Cerebellar nuclear complex (tissue), 1 donor: ENCODE measurements at regions not wholly inside any gene's neighbourhood (a gene's known extent, or its start where the extent isn't known, plus 50 kb on each side); places are given as distances from the start of the nearest gene placed in this dataset.
"Not testable (repeated sequence)": the region's sequence is repeated elsewhere in the genome, so short reads cannot be mapped to it uniquely, and the experiment has no call there.

ENCODE experiments used
- DNase-seq, 2 experiments: peaks; one replicate each; lab custom pipeline; 2025; lab: John Stamatoyannopoulos, UW

GRCh38 chr13:28573595-28574373 is 78.9 kb upstream of the FLT1 start:
- DNase-seq = no peak

GRCh38 chr13:28572871-28573270 is 77.9 kb upstream of the FLT1 start:
- DNase-seq = no peak

- not testable (repeated sequence) for DNase-seq
Observed at GRCh38 chr13:28570356-28570755, 75.4 kb upstream of the FLT1 start.

DNA sequence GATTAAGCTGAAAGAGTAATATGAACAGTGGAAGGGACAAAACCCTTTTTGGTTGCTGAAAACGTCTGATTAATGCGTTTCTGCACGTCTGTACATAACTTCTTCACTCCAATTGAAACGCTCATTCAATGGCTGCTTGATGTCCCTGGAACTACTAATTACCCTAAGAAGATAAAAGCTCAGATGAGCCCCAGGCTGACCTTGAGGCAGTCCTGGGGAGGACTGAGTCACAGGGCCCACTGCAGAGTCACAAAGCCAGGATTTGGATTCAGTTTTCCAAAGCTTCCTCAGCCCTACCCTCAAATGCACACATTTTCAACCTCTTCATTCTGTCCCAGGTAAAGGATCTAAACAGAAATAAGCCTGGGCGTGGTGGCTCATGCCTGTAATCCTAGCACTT is 75.0 kb upstream of the FLT1 start:
- DNase-seq = no peak

GRCh38 chr13:28568286-28568685 is 73.4 kb upstream of the FLT1 start:
- DNase-seq = no peak

GRCh38 chr13:28566891-28567290 is 72.0 kb upstream of the FLT1 start:
- DNase-seq = no peak

DNA sequence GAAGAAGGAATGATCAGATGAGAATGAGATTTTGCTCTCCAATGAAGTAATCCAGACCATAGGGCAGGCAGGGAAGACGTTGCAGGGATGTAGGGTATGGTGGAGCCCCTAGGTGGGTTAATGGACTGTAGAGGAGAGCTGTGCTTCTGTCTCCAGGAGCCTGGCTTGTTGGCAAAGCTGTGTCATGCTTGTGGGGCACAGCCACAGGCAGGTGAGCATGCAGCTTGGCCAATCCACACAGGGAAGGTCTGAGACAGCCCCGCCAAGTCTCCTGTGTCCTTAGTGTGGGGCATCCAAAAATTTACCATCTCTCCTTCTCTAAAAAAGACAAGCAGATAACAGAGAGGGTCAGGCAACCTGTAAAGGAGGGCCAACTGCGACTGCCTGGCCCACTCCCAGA is 71.4 kb upstream of the FLT1 start:
- no peak for DNase-seq

DNA sequence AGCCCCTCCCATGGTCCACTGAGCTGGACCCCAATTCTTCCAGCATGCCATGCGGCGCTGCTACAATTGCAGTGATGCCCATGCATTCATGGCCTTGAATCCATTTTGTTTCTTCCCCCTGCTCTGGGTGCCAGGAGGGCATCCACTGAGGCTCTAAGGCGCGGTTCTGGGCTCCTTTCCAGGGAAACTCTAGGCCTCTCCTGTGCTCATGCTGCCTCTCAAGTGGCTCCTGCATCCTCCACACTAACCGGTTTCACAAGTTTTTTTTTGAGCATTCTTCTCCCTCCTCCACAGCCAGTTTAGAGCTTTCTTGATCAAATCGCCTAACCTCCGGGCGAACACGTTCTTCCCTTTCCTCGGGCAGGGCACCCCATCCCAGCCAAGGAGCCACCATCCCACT is 69.1 kb upstream of the FLT1 start:
- no peak for DNase-seq

DNA sequence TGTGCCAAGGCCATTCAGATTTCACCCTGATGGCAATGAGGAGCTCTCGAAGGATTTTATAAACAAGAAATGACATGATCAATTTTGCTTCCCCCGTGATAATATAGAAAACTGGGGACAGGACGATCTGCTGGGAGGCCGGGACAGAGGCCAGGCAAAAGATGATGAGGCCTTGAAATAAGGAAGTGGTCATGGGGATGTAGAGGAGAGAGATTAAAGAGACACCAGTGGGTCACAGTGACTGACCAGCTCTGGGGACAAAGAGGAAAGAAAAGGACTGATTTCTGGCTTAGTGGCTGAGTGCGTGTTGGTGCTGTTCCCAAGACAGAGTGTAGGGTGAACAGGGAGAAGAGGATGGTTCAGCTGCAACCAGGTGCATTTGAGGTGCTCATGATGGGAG is 68.7 kb upstream of the FLT1 start:
- no peak for DNase-seq

DNA sequence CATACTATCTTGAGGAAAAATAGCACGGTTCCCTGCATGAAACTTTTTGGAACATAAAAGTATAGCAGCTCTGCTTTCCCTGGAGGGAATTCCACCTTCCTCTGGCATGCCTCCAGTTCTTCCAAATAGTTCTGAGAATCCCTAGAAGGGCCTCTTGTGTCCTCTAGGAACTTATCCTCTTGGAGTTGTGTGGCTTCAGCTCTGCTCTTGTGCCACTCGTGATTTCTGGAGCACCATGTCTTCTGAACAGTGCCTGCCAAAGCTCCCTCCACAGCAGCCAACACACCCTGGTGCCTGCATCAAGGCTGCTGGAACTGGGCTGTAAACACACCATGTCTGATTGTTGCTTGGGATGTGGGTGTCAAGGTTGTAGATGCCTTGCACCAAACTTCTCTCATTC is 65.7 kb upstream of the FLT1 start:
- DNase-seq = no peak

GRCh38 chr13:28559636-28560259 is 64.8 kb upstream of the FLT1 start:
- no peak for DNase-seq

DNA sequence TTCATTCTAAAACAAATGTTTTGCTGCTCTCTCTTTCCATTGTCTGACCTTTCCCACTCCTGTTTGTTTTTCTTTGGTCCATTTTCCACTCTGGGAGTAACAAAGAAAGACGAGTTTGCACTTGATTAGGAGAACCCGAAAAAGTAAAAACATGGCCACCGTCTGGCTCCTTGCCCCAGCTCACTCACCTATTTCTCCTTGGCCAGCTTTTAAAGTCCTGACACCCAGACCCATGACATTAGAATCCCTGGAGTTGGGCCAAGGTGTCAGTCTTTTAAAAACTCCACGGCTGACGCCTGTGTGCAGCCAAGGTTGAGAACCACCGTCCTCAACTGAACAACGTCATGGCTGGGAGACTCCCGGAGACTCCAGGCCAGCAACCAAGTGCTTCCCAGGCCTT is 63.6 kb upstream of the FLT1 start:
- no peak for DNase-seq

- no peak for DNase-seq
Observed at GRCh38 chr13:28557725-28558520, 63.0 kb upstream of the FLT1 start.

DNA sequence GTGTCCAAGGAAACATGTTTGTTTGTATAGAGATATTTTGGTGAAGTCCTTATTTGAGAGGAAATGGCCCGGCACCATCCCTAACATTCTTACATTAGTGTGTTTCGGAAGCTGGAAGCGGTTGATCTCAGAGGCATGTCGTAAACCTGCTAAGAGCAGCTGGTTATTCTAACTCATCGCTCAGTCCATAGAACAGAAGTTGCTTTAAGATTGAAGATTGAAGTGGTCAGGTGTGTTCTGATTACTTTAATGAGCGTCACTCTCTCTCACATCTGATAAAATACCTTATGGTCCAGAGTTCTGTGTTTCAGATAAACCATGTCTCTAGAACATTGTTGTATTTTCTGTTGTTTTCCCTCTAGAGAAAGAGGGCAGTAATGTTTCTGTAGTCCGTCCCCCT is 60.2 kb upstream of the FLT1 start:
- no peak for DNase-seq

DNA sequence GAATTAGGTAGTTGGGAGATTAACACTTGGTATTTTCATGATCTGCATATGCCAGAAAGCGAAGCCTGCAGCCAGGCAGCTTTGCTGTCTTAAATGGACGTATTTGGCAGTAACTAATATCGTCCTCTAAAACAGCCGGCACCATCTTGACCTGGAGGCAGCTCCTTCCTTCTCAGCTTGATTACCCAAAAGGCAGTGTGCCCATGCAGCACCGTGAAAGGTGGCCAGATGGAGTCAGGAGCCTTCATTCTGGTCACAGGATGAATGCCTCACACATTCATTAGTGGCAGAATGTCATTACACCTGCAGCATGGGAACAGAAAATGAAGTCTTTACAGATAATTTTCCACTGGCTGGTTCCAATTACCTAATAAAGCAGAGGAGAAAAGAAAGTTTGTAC is 59.0 kb upstream of the FLT1 start:
- peak; percentile 22 to 55 for DNase-seq

DNA sequence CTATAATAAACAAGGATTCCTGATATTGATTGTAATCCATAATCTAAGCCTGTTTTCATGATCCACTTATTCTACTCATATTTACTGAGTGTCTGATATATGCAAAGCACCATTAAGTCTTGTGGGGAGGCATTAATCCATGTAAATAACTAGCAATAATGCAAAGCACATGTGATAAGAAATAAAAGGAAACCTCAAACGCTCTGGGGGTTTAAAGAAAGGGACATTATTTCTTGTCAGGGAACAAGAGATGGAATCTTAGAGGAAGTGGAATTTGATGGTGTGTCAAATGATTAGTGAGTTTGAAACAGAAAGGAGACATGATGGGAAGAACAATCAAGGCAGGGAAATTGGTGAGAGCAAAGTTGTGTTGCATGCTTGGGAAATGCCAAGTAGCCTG is 57.4 kb upstream of the FLT1 start:
- no peak for DNase-seq

GRCh38 chr13:28551498-28551895 is 56.6 kb upstream of the FLT1 start:
- no peak for DNase-seq

GRCh38 chr13:28550721-28551497 is 56.0 kb upstream of the FLT1 start:
- DNase-seq = no peak

- DNase-seq = no peak
Observed at GRCh38 chr13:28550091-28550490, 55.2 kb upstream of the FLT1 start.

DNA sequence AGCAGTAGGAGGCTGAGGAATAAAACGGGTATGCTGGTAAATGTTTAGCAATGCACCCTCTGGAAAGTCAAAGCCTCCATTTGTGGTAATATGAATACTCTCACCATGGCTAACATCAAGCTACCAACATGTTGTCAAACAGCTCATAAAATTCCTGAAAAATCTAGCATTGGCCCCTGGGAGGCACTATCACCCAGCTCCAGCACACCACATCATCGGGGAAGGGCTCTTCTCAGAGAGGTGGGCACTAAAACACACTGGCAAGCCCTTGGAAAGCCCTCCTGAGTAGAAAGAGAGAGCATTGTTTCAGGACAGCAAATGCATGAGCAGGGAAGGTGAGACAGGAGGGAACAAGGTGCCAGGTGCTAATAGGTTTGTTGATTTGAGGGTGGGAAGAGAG is 53.9 kb upstream of the FLT1 start:
- no peak for DNase-seq

GRCh38 chr13:28548468-28548867 is 53.5 kb upstream of the FLT1 start:
- no peak for DNase-seq

DNA sequence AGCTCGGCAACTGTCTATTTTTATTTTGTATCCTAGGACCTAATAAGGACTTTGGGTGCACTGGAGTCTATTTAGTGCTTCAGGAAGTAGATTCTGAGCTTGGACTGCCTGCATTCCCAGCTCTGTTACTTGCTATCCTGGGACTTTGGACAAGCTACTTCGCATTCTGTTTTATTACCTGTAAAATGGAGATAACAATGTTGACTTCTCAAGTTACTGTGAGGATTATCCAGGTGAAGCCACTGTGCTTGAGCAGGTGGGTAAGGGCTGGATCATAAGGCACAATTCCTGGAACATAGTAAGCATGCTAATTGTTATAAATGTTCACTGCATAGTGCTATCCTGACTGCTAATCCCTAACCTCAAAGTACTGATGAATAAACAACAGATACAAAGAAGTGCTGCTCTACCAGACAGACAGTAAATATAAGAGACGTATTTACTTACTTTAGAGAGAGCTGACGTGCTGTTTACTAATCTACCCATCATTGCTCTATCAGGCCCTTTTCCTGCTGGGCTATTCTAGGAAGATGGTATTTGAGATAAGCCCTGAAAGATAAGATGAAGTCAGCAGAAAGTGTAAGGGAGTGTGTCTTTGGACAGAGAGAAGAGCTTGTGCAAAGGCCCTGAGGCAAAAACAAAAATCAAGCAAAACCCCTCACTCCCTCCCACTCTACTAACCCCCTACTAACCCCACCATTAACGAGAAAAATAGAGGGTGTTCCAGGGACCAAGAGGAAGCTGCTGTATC is 50.8 kb upstream of the FLT1 start:
- DNase-seq = no peak
